HG03439 (cell line): ENCODE measurements at regions not wholly inside any gene's neighbourhood (a gene's known extent, or its start where the extent isn't known, plus 50 kb on each side); places are given as distances from the start of the nearest gene placed in this dataset.
"Not testable (repeated sequence)": the region's sequence is repeated elsewhere in the genome, so short reads cannot be mapped to it uniquely, and the experiment has no call there.

Experiments
- ATAC-seq: cut with Tn5 transposase; IDR thresholded peaks from one replicate; pipeline ENCODE4 v1.9.1; 2021; ENCODE audit warnings: mild to moderate bottlenecking, moderate library complexity; ENCODE audit not compliant: unreplicated experiment

GRCh38 chr4:118494437-118494836 lies 141.6 kb upstream of the PRSS12 start:
- ATAC-seq, result not testable (repeated sequence)

GRCh38 chr4:118502967-118503366 lies 150.2 kb upstream of the PRSS12 start:
- not testable (repeated sequence) for ATAC-seq

GRCh38 chr4:118504927-118505326 lies 152.1 kb upstream of the PRSS12 start:
- ATAC-seq, result not testable (repeated sequence)

- not testable (repeated sequence) for ATAC-seq
Measured at GRCh38 chr4:118505491-118505890, 152.7 kb upstream of the PRSS12 start.

GRCh38 chr4:118512870-118513269 lies 160.1 kb upstream of the PRSS12 start:
- ATAC-seq, result not testable (repeated sequence)

- not testable (repeated sequence) for ATAC-seq
Measured at GRCh38 chr4:118514332-118514731, 161.5 kb upstream of the PRSS12 start.

- ATAC-seq, result not testable (repeated sequence)
Measured at GRCh38 chr4:118516107-118516506, 163.3 kb upstream of the PRSS12 start.

- ATAC-seq, result not testable (repeated sequence)
Measured at GRCh38 chr4:118530107-118530506, 155.1 kb upstream of the METTL14 start.

GRCh38 chr4:118531947-118532346 lies 153.2 kb upstream of the METTL14 start:
- ATAC-seq, result not testable (repeated sequence)

GRCh38 chr4:118535788-118536187 lies 149.4 kb upstream of the METTL14 start:
- ATAC-seq, result not testable (repeated sequence)

GRCh38 chr4:118539412-118540077 lies 145.6 kb upstream of the METTL14 start:
- not testable (repeated sequence) for ATAC-seq

- ATAC-seq, result not testable (repeated sequence)
Measured at GRCh38 chr4:118556576-118556975, 128.6 kb upstream of the METTL14 start.

GRCh38 chr4:118557298-118557851 lies 127.8 kb upstream of the METTL14 start:
- no peak for ATAC-seq

GRCh38 chr4:118558188-118558587 lies 127.0 kb upstream of the METTL14 start:
- not testable (repeated sequence) for ATAC-seq

- ATAC-seq, result not testable (repeated sequence)
Measured at GRCh38 chr4:118561559-118561958, 123.6 kb upstream of the METTL14 start.

- ATAC-seq, result not testable (repeated sequence)
Measured at GRCh38 chr4:118566003-118566513, 119.1 kb upstream of the METTL14 start.

- not testable (repeated sequence) for ATAC-seq
Measured at GRCh38 chr4:118572991-118573390, 112.2 kb upstream of the METTL14 start.

- ATAC-seq, result not testable (repeated sequence)
Measured at GRCh38 chr4:118574251-118574913, 110.8 kb upstream of the METTL14 start.

GRCh38 chr4:118575057-118575456 lies 110.1 kb upstream of the METTL14 start:
- not testable (repeated sequence) for ATAC-seq

- ATAC-seq, result not testable (repeated sequence)
Measured at GRCh38 chr4:118575726-118576125, 109.5 kb upstream of the METTL14 start.

GRCh38 chr4:118576709-118577219 lies 108.4 kb upstream of the METTL14 start:
- not testable (repeated sequence) for ATAC-seq
